Upper lobe of right lung (tissue), 1 donor: ENCODE measurements at regions not wholly inside any gene's neighbourhood (a gene's known extent, or its start where the extent isn't known, plus 50 kb on each side); places are given as distances from the start of the nearest gene placed in this dataset.

Experiments
- ATAC-seq: fragments of 200-7000 bp; cut with Tn5 transposase; one replicate; pipeline ENCODE4 v1.9.1; 2020; ENCODE audit warnings: mild to moderate bottlenecking, moderate library complexity
- DNase-seq: peaks from one replicate; pipeline ENCODE4 v3.0.0-alpha.2; 2020
- H3K27ac ChIP-seq: fragments of 200-600 bp; one replicate; pipeline ENCODE4 v1.8.0; 2022
- H3K27me3 ChIP-seq: fragments of 200-600 bp; one replicate; pipeline ENCODE4 v1.8.0; 2022; ENCODE audit warnings: mild to moderate bottlenecking
- H3K36me3 ChIP-seq: fragments of 200-600 bp; one replicate; pipeline ENCODE4 v1.8.0; 2022
- H3K4me1 ChIP-seq: fragments of 200-600 bp; one replicate; pipeline ENCODE4 v1.8.0; 2022
- H3K4me3 ChIP-seq: fragments of 200-600 bp; one replicate; pipeline ENCODE4 v1.8.0; 2022; ENCODE audit warnings: mild to moderate bottlenecking
- H3K9me3 ChIP-seq: fragments of 200-600 bp; one replicate; pipeline ENCODE4 v1.8.0; 2022
- CTCF ChIP-seq: fragments of 200-600 bp; IDR thresholded peaks from one replicate; pipeline ENCODE4 v1.8.0; 2022; ENCODE audit warnings: antibody characterized with exemption
- intact Hi-C: fragments of 100-400 bp; cut with DNase I; formaldehyde crosslinking; loops from one replicate; pipeline ENCODE4 v1.11.0; 2022
- donor health status: DM: no; HTN: yes; CAD: no; lungs with severe emphysema.

- Histone ChIP-seq H3K9me3 (no peaks in the 10 kb centered on the region), H3K4me1 (no peaks in the 10 kb centered on the region), H3K4me3 (no peak overlapping the region), H3K27me3 (no peaks in the 10 kb centered on the region), H3K27ac (no peak overlapping the region), H3K36me3 (no peaks in the 10 kb centered on the region)
- no peak for TF ChIP-seq CTCF
- ATAC-seq (no peak), DNase-seq (no peak)
- intact Hi-C loops = no loop called here
Measured at GRCh38 chr3:29077356-29077755, 203.5 kb upstream of the RBMS3 start.

GRCh38 chr3:29079358-29079757, 201.5 kb upstream of the RBMS3 start:
- Histone ChIP-seq H3K9me3 (no peaks in the 10 kb centered on the region), H3K4me1 (no peaks in the 10 kb centered on the region), H3K36me3 (no peaks in the 10 kb centered on the region), H3K27me3 (no peaks in the 10 kb centered on the region), H3K27ac (no peak overlapping the region), H3K4me3 (no peak overlapping the region)
- intact Hi-C loops = no loop called here
- DNase-seq (no peak), ATAC-seq (no peak)
- TF ChIP-seq CTCF = no peak

- TF ChIP-seq CTCF = no peak
- Histone ChIP-seq H3K4me1 (no peaks in the 10 kb centered on the region), H3K27ac (no peak overlapping the region), H3K36me3 (no peaks in the 10 kb centered on the region), H3K9me3 (no peaks in the 10 kb centered on the region), H3K4me3 (no peak overlapping the region), H3K27me3 (no peaks in the 10 kb centered on the region)
- ATAC-seq (no peak), DNase-seq (no peak)
- intact Hi-C loops = no loop called here
Measured at GRCh38 chr3:29080967-29081366, 199.9 kb upstream of the RBMS3 start.

GRCh38 chr3:29083081-29083480, 197.8 kb upstream of the RBMS3 start:
- H3K4me3 ChIP-seq = no peak overlapping the region
- no peak for TF ChIP-seq CTCF
- H3K27me3 ChIP-seq = no peaks in the 10 kb centered on the region
- DNase-seq (no peak), ATAC-seq (no peak)
- no peaks in the 10 kb centered on the region for H3K9me3 ChIP-seq
- H3K36me3 ChIP-seq = no peaks in the 10 kb centered on the region
- intact Hi-C loops = no loop called here
- no peaks in the 10 kb centered on the region for H3K4me1 ChIP-seq
- H3K27ac ChIP-seq = no peak overlapping the region

- ATAC-seq (no peak), DNase-seq (no peak)
- Histone ChIP-seq H3K36me3 (no peaks in the 10 kb centered on the region), H3K4me1 (no peaks in the 10 kb centered on the region), H3K9me3 (no peaks in the 10 kb centered on the region), H3K4me3 (no peak overlapping the region), H3K27ac (no peak overlapping the region), H3K27me3 (no peaks in the 10 kb centered on the region)
- no peak for TF ChIP-seq CTCF
- intact Hi-C loops = no loop called here
Measured at GRCh38 chr3:29083676-29084075, 197.2 kb upstream of the RBMS3 start.

GRCh38 chr3:29088579-29088978, 192.3 kb upstream of the RBMS3 start:
- intact Hi-C loops = no loop called here
- H3K4me1 ChIP-seq = no peaks in the 10 kb centered on the region
- H3K27me3 ChIP-seq = no peaks in the 10 kb centered on the region
- H3K27ac ChIP-seq = no peak overlapping the region
- DNase-seq (no peak), ATAC-seq (no peak)
- H3K9me3 ChIP-seq = no peaks in the 10 kb centered on the region
- no peak for TF ChIP-seq CTCF
- H3K4me3 ChIP-seq = no peak overlapping the region
- H3K36me3 ChIP-seq = no peaks in the 10 kb centered on the region
